CD14-positive monocyte (primary cell): ENCODE measurements at regions not wholly inside any gene's neighbourhood (a gene's known extent, or its start where the extent isn't known, plus 50 kb on each side); places are given as distances from the start of the nearest gene placed in this dataset.
"Not testable (repeated sequence)": the region's sequence is repeated elsewhere in the genome, so short reads cannot be mapped to it uniquely, and the experiment has no call there.

Experiments used
- DNase-seq, 3 donors: peaks; one replicate each; pipeline ENCODE4 v3.0.0-alpha.2; 2011 to 2022
- H2AFZ ChIP-seq: 2 replicates; pipeline ENCODE4 v1.6.0; 2012; ENCODE audit warnings: mild to moderate bottlenecking, low read depth, low read length, inconsistent platforms; ENCODE audit not compliant: insufficient read depth, poor library complexity, severe bottlenecking
- H3K27ac ChIP-seq, 2 donors: 1 replicate in 1 of 2; 2 replicates in 1 of 2; pipeline ENCODE4 v1.5.1; 2012 to 2013; ENCODE audit warnings: low read length in 2 of 2, control low read depth in 1 of 2, inconsistent platforms in 1 of 2, low read depth in 1 of 2, mild to moderate bottlenecking in 1 of 2
- H3K27me3 ChIP-seq, 2 donors: one replicate each; pipeline versions ENCODE4 v1.6.0 to v1.6.1; 2011 to 2013; ENCODE audit warnings: low read length in 2 of 2; ENCODE audit not compliant: control insufficient read depth in 2 of 2, insufficient read depth in 2 of 2
- H3K36me3 ChIP-seq, 2 donors: replicated peaks in 1 of 2; 1 replicate in 1 of 2; 2 replicates in 1 of 2; pipeline versions ENCODE4 v1.5.1 to v1.6.1; 2012 to 2013; ENCODE audit warnings: low read length in 2 of 2, control low read depth in 1 of 2, inconsistent platforms in 1 of 2, mild to moderate bottlenecking in 1 of 2; ENCODE audit not compliant: insufficient read depth in 2 of 2, control insufficient read depth in 1 of 2
- H3K4me1 ChIP-seq, 2 donors: 1 replicate in 1 of 2; 2 replicates in 1 of 2; pipeline versions ENCODE4 v1.5.1 to v1.6.1; 2012 to 2013; ENCODE audit warnings: low read length in 2 of 2, control low read depth in 1 of 2, inconsistent platforms in 1 of 2, mild to moderate bottlenecking in 1 of 2, moderate library complexity in 1 of 2; ENCODE audit not compliant: insufficient read depth in 2 of 2, control insufficient read depth in 1 of 2
- H3K4me2 ChIP-seq: replicated peaks from 2 replicates; pipeline ENCODE3; 2012; ENCODE audit warnings: low read length, moderate library complexity, mild to moderate bottlenecking; ENCODE audit not compliant: poor library complexity, severe bottlenecking; ENCODE audit errors: extremely low read depth
- H3K4me3 ChIP-seq, 3 experiments: fragments of 200-600 bp in 1 of 3; sonication (generic) in 1 of 3; replicated peaks in 1 of 3; 1 replicate in 2 of 3; 2 replicates in 1 of 3; pipeline ENCODE4 v1.5.1; 2011 to 2013; ENCODE audit warnings: low read length in 3 of 3, mild to moderate bottlenecking in 3 of 3, control low read depth in 2 of 3, low read depth in 2 of 3, inconsistent platforms in 1 of 3, moderate library complexity in 1 of 3
- H3K79me2 ChIP-seq: 2 replicates; pipeline ENCODE4 v1.6.0; 2012; ENCODE audit warnings: mild to moderate bottlenecking, control low read depth, inconsistent platforms, low read length, moderate library complexity; ENCODE audit not compliant: insufficient read depth
- H3K9ac ChIP-seq: 2 replicates; pipeline ENCODE4 v1.6.0; 2017; ENCODE audit warnings: low read length, mild to moderate bottlenecking; ENCODE audit not compliant: insufficient read depth, poor library complexity, severe bottlenecking
- H3K9me3 ChIP-seq, 2 donors: replicated peaks in 1 of 2; 1 replicate in 1 of 2; 2 replicates in 1 of 2; pipeline versions ENCODE4 v1.5.1 to v1.6.1; 2012 to 2013; ENCODE audit warnings: low read length in 2 of 2, control low read depth in 1 of 2; ENCODE audit not compliant: control insufficient read depth in 1 of 2, insufficient read depth in 1 of 2
- H4K20me1 ChIP-seq: 2 replicates; pipeline ENCODE4 v1.6.0; 2012; ENCODE audit warnings: mild to moderate bottlenecking, low read length, control low read depth, moderate library complexity; ENCODE audit not compliant: insufficient read depth
- H3K27ac Mint-ChIP-seq, 7 donors: one replicate each; pipeline ENCODE4 v1.8.0; 2020; ENCODE audit warnings: mild to moderate bottlenecking in 7 of 7, mixed read lengths in 7 of 7, moderate library complexity in 6 of 7, inconsistent platforms in 2 of 7
- H3K27me3 Mint-ChIP-seq, 3 donors: one replicate each; pipeline ENCODE4 v1.8.0; 2021 to 2022; ENCODE audit warnings: low read depth in 3 of 3, mild to moderate bottlenecking in 3 of 3, mixed read lengths in 3 of 3, moderate library complexity in 3 of 3, inconsistent platforms in 1 of 3
- H3K36me3 Mint-ChIP-seq, 2 donors: one replicate each; pipeline ENCODE4 v1.8.0; 2020; ENCODE audit warnings: mixed read lengths in 2 of 2, inconsistent platforms in 1 of 2, mild to moderate bottlenecking in 1 of 2
- H3K4me1 Mint-ChIP-seq: one replicate; pipeline ENCODE4 v1.8.0; 2020; ENCODE audit warnings: mild to moderate bottlenecking, mixed read lengths
- H3K4me3 Mint-ChIP-seq, 2 donors: one replicate each; pipeline ENCODE4 v1.8.0; 2020; ENCODE audit warnings: mild to moderate bottlenecking in 2 of 2, mixed read lengths in 2 of 2, moderate library complexity in 1 of 2
- H3K9me3 Mint-ChIP-seq, 7 donors: one replicate each; pipeline ENCODE4 v1.8.0; 2020 to 2022; ENCODE audit warnings: mixed read lengths in 7 of 7, mild to moderate bottlenecking in 6 of 7, moderate library complexity in 6 of 7, inconsistent platforms in 2 of 7
- WGBS: methylation state at CpG from one replicate; pipeline ENCODE4 v1.1.5; 2013; ENCODE audit warnings: missing lambda C conversion rate; ENCODE audit not compliant: insufficient coverage; 5-methylcytosine and 5-hydroxymethylcytosine counted together
- intact Hi-C, 2 donors: fragments of 100-400 bp; cut with micrococcal nuclease; formaldehyde crosslinking; loops; one replicate each; pipeline versions ENCODE4 v1.15.0 to v1.15.1; 2023
- TF ChIP-seq, protein P1 (sequence below): fragments of 200-600 bp; IDR thresholded peaks from one replicate; pipeline ENCODE4 v1.8.0; 2022; ENCODE audit warnings: antibody characterized with exemption, mild to moderate bottlenecking

DNA sequence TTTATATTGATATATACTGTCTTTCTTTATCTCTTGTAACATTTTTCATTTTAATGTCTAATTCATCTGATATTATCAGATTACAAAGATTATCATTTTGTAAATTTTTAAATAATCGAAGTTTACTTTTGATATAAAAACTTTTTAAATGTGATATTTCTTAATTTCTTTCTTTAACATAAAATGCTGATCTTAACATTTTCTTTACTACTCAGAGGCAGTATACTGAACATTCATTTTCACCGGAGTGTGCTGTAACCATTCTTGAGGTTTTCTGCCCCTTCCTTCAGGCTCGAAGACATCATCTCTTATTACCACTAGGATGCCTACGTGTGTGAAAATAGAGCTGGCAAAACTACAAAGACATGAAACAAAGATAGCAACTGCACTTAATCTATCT, 186.9 kb downstream of the DIO2 start:
- Mint-ChIP-seq H3K9me3 (peaks cover 3 to 11% (median 8%) of the 10 kb centered on the region in 7 donors), H3K27ac (no peak overlapping the region), H3K27me3 (peaks cover 0 to 1% (median 0%) of the 10 kb centered on the region in 3 donors), H3K4me1 (no peaks in the 10 kb centered on the region), H3K4me3 (no peak overlapping the region), H3K36me3 (no peaks in the 10 kb centered on the region)
- no peaks in the 10 kb centered on the region for H3K27me3 ChIP-seq
- no peak overlapping the region for H3K4me2 ChIP-seq
- intact Hi-C loops = no loop called here
- H3K27ac ChIP-seq = no peak overlapping the region
- H3K79me2 ChIP-seq = no peaks in the 10 kb centered on the region
- H4K20me1 ChIP-seq = no peaks in the 10 kb centered on the region
- no peak overlapping the region for H3K4me3 ChIP-seq
- H3K4me1 ChIP-seq = no peaks in the 10 kb centered on the region
- WGBS = 100% methylated on average over 1 of the region's 4 CpGs
- DNase-seq = no peak
- H3K9me3 ChIP-seq = peaks cover 9 to 12% of the 10 kb centered on the region in 2 donors
- H2AFZ ChIP-seq = no peak overlapping the region
- TF ChIP-seq, protein P1, sequence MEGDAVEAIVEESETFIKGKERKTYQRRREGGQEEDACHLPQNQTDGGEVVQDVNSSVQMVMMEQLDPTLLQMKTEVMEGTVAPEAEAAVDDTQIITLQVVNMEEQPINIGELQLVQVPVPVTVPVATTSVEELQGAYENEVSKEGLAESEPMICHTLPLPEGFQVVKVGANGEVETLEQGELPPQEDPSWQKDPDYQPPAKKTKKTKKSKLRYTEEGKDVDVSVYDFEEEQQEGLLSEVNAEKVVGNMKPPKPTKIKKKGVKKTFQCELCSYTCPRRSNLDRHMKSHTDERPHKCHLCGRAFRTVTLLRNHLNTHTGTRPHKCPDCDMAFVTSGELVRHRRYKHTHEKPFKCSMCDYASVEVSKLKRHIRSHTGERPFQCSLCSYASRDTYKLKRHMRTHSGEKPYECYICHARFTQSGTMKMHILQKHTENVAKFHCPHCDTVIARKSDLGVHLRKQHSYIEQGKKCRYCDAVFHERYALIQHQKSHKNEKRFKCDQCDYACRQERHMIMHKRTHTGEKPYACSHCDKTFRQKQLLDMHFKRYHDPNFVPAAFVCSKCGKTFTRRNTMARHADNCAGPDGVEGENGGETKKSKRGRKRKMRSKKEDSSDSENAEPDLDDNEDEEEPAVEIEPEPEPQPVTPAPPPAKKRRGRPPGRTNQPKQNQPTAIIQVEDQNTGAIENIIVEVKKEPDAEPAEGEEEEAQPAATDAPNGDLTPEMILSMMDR = no peak
- no peak overlapping the region for H3K9ac ChIP-seq
- no peaks in the 10 kb centered on the region for H3K36me3 ChIP-seq

DNA sequence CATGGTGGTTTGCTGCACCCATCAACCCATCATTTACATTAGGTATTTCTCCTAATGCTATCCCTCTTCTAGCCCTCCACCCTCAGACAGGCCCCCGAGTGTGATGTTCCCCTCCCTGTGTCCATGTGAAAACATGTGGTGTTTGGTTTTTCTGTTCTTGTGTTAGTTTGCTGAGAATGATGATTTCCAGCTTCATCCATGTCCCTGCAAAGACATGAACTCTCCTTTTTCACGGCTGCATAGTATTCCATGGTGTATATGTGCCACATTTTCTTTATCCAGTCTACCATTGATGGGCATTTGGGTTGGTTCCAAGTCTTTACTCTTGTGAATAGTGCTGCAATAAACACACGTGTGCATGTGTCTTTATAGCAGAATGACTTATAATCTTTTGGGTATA, 192.8 kb downstream of the DIO2 start:
- no CpG with 5 or more reads among the region's 3 CpGs for WGBS
- H3K4me1 ChIP-seq, H3K36me3 ChIP-seq, H3K27me3 Mint-ChIP-seq, H3K36me3 Mint-ChIP-seq, H2AFZ ChIP-seq, H4K20me1 ChIP-seq, intact Hi-C loops, H3K4me2 ChIP-seq, H3K4me3 ChIP-seq, H3K4me3 Mint-ChIP-seq, H3K27ac Mint-ChIP-seq, H3K9me3 Mint-ChIP-seq, DNase-seq, H3K27ac ChIP-seq, H3K4me1 Mint-ChIP-seq, H3K27me3 ChIP-seq, H3K9ac ChIP-seq, H3K79me2 ChIP-seq, H3K9me3 ChIP-seq: not testable (repeated sequence)
